Naive B cell (primary cell): ENCODE measurements at regions not wholly inside any gene's neighbourhood (a gene's known extent, or its start where the extent isn't known, plus 50 kb on each side); places are given as distances from the start of the nearest gene placed in this dataset.

Experiments
- ATAC-seq, 2 donors: fragments of 150-1000 bp; cut with Tn5 transposase; 2 replicates each; pipeline ENCODE4 v1.10.0; 2021; ENCODE audit warnings: low read depth in 2 of 2, mild to moderate bottlenecking in 2 of 2, moderate library complexity in 2 of 2
- DNase-seq: peaks from one replicate; pipeline ENCODE4 v3.0.0; 2022
- H3K27ac Mint-ChIP-seq, 6 donors: one replicate each; pipeline ENCODE4 v1.8.0; 2020 to 2022; ENCODE audit warnings: mild to moderate bottlenecking in 6 of 6, mixed read lengths in 6 of 6, moderate library complexity in 5 of 6, inconsistent platforms in 2 of 6
- H3K27me3 Mint-ChIP-seq, 3 donors: one replicate each; pipeline ENCODE4 v1.8.0; 2021 to 2022; ENCODE audit warnings: mixed read lengths in 3 of 3, mild to moderate bottlenecking in 1 of 3
- H3K36me3 Mint-ChIP-seq, 2 donors: one replicate each; pipeline ENCODE4 v1.8.0; 2020 to 2022; ENCODE audit warnings: mixed read lengths in 2 of 2, inconsistent platforms in 1 of 2, mild to moderate bottlenecking in 1 of 2
- H3K4me1 Mint-ChIP-seq, 3 donors: one replicate each; pipeline ENCODE4 v1.8.0; 2020 to 2022; ENCODE audit warnings: mixed read lengths in 3 of 3, inconsistent platforms in 1 of 3, mild to moderate bottlenecking in 1 of 3, moderate library complexity in 1 of 3
- H3K4me3 Mint-ChIP-seq, 8 donors: one replicate each; pipeline ENCODE4 v1.8.0; 2020 to 2022; ENCODE audit warnings: mild to moderate bottlenecking in 8 of 8, mixed read lengths in 8 of 8, moderate library complexity in 8 of 8, inconsistent platforms in 2 of 8
- H3K9me3 Mint-ChIP-seq, 7 donors: one replicate each; pipeline ENCODE4 v1.8.0; 2020 to 2022; ENCODE audit warnings: mixed read lengths in 7 of 7, mild to moderate bottlenecking in 5 of 7, inconsistent platforms in 2 of 7, moderate library complexity in 1 of 7

DNA sequence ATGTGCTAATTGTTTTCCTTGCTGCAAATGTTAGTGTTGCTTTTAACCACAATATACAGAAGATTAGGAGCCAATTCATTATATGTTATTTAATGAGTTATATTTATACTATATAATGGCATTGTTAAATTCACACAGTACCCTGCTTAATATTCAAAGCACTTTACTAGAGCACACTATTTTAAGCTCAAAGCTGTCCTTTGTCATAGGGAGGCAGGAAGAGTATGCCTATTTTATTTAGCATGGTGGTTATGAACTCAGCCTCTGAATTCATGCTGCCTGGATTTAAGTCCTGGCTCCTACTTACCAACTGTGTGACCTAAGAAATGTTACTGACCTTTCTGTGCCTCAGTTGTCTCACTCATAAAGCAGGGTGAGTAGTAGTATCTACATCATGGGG, 80.5 kb downstream of the FASTKD2 start:
- DNase-seq (no peak), ATAC-seq (no peak)
- Mint-ChIP-seq H3K9me3 (no peaks in the 10 kb centered on the region), H3K27ac (no peak overlapping the region), H3K36me3 (no peaks in the 10 kb centered on the region), H3K4me1 (no peaks in the 10 kb centered on the region), H3K4me3 (no peak overlapping the region), H3K27me3 (no peaks in the 10 kb centered on the region)

DNA sequence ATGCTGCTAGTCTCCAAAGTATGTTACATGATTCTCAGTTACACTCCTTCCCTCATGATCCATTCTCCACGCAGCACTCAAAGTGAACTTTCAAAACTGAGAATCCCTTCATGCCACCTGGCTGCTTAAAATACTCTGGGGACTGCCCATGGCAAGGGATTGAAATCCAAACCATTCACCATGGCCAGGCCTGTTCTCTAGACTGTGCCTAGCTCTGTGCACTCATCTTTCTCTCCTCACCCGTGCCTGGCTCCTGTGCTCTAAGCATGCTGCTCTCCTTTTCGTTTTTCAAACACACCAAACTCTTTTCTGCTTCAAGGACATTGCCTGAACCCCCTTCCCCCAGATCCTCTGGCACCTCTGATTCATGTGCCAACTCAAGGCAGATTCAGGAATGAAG, 80.9 kb downstream of the FASTKD2 start:
- Mint-ChIP-seq H3K4me1 (no peaks in the 10 kb centered on the region), H3K9me3 (no peaks in the 10 kb centered on the region), H3K27ac (peak overlapping the region in 1 of 6 donors; percentile 34), H3K27me3 (no peaks in the 10 kb centered on the region), H3K36me3 (no peaks in the 10 kb centered on the region), H3K4me3 (no peak overlapping the region)
- DNase-seq, result no peak
- no peak for ATAC-seq

DNA sequence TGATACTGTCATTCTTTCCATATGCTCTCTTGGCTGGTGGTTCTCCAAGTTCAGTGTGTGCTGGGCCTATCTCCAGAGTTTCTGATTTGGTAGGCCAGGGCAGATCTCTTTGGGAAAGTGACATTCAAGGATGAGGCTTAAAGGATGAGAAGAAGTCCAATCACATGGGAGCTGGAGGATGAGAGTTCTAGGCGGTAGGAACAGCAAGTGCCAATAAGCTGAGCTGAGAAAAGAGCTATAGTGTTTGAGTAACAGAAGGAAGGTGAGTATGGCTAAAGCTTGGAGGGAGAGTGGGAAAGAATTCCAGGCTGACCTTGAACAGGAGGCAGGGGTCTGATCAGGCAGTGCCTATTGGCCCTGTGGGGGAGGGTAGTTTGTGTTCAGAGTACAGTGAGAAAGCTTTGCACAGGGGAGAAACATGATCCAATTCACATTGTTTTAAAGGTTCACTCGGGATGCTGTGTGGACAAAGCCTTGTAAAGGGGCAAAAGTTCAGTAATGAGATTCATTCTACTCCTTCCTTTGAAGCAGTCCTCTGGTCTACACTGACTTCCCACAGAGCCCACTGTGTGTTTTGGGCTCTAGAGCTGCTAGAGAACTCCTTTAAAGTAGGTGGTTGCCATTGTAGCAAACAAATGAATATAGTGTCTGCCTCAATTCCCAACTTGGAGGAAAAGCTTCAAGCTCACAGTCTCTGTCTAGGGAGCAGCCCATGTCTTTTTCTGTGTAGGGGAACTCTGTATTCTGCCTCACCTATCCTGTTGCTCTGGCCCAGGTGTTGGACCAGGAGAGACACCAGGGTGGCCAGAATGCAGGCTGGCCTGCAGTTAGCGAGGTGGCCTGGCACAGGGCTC, 81.8 kb downstream of the FASTKD2 start:
- H3K27ac Mint-ChIP-seq, result no peak overlapping the region
- no peaks in the 10 kb centered on the region for H3K27me3 Mint-ChIP-seq
- ATAC-seq (no peak), DNase-seq (no peak)
- no peak overlapping the region for H3K4me3 Mint-ChIP-seq
- H3K4me1 Mint-ChIP-seq, result no peaks in the 10 kb centered on the region
- no peaks in the 10 kb centered on the region for H3K9me3 Mint-ChIP-seq
- H3K36me3 Mint-ChIP-seq, result no peaks in the 10 kb centered on the region

DNA sequence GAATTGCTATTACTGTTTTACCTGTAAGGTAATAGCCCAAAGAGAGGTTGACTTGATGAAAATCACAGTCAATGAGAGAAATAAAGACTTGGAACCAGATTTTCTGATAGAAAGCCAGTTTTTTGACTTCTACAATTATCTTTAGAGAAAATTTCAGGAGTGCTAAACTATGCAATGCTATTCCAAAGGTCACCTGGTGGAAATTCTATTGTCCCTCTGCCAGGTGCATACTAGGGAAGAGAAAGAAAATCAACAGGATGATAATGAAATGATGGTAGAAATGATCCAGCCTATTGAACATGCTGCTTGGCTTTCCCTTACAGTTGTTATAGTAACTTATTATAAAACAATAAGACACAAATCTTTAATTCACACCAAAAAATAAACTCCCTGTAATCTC, 85.0 kb downstream of the FASTKD2 start:
- no peak for ATAC-seq
- Mint-ChIP-seq H3K27ac (no peak overlapping the region), H3K36me3 (no peaks in the 10 kb centered on the region), H3K27me3 (no peaks in the 10 kb centered on the region), H3K4me3 (no peak overlapping the region), H3K4me1 (no peaks in the 10 kb centered on the region), H3K9me3 (no peaks in the 10 kb centered on the region)
- no peak for DNase-seq

DNA sequence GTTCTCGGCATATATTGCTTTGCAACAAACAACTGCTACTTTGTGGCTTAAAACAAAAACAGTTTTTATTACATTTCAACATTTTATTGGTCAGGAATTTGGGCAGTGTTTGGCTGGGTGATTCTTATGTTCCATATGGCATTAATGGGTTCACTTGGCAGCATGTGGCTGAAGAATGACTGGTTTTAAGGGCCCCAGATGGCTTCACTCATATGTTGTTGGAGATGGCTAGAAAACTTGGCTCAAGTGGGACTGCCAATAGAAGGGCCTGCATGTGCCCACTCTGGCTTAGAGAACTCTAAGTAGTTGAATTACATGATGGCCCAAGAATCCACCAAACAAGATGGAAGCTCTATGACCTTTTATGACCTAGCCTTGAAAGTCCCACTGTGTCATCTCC, 86.1 kb downstream of the FASTKD2 start:
- ATAC-seq (no peak), DNase-seq (no peak)
- H3K27me3 Mint-ChIP-seq, result no peaks in the 10 kb centered on the region
- H3K4me3 Mint-ChIP-seq, result no peak overlapping the region
- H3K4me1 Mint-ChIP-seq, result no peaks in the 10 kb centered on the region
- H3K9me3 Mint-ChIP-seq, result no peaks in the 10 kb centered on the region
- no peak overlapping the region for H3K27ac Mint-ChIP-seq
- no peaks in the 10 kb centered on the region for H3K36me3 Mint-ChIP-seq

DNA sequence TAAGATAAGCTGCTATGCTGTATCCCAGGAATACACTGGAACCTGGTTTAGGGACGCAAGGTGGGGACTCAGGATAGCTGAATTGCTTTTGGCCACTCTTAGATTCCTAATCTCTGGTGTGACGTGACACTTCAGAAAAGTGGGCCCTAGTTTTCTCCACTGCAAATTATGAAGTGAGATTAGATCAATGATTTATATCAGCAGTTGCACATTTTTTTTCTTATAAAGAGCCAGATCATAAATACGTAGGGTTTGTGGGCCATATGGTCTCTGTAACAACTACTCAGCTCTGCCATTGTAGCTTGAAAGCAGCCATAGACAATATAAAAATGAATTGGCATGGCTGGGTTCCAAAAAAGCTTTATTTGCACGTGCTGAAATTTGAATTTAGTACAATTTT, 85.4 kb upstream of the CPO start:
- H3K27ac Mint-ChIP-seq, result no peak overlapping the region
- no peak for ATAC-seq
- H3K27me3 Mint-ChIP-seq, result no peaks in the 10 kb centered on the region

DNA sequence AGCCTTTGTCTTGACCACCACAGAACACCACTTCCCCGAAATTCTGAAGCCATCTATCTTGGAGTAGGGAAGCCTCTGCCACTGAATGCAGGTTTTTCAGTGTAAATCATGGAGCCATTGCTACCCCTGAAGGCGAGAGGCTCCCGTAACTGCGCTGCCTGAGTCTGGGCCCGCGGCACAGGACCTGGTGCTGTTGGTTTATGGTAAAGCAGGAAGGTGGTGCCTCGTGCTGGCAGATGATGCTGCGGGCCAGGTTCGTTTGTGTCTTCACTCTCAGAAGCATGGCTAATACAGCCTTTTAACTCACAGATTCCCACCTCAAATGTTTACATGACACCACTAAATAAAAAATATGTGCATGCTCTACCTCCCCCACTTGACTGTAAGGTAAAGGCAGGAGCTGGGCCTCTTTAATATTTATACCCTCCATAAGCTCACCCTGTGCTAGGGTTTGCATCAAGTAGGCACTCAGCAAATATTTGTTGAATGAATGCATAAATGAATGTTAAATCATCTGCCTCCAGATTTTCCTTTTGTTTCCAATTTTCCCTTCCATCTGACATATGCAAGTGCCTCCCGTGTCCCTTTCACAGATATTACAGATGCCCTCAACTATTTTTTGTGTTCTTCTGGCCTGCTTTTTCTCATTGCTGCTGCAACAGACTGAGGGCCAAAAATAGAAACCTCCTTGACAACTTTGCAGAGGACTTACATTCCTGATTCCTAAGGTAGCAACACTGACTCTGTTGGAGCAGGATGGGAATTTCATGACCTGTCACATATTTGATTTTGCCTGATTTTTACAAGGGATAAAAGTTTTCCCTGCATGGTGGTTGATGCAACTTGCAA, 83.5 kb upstream of the CPO start:
- ATAC-seq, result no peak
- Mint-ChIP-seq H3K4me1 (peaks cover 3 to 8% (median 7%) of the 10 kb centered on the region in 3 donors), H3K9me3 (no peaks in the 10 kb centered on the region), H3K36me3 (no peaks in the 10 kb centered on the region), H3K4me3 (no peak overlapping the region), H3K27ac (no peak overlapping the region), H3K27me3 (no peaks in the 10 kb centered on the region)
- DNase-seq, result no peak

More for the DNA sequence above, 85.4 kb upstream of the CPO start:
- peaks cover 0 to 3% (median 0%) of the 10 kb centered on the region in 3 donors for H3K4me1 Mint-ChIP-seq
- no peaks in the 10 kb centered on the region for H3K9me3 Mint-ChIP-seq
- no peaks in the 10 kb centered on the region for H3K36me3 Mint-ChIP-seq
- H3K4me3 Mint-ChIP-seq, result no peak overlapping the region
- no peak for DNase-seq

DNA sequence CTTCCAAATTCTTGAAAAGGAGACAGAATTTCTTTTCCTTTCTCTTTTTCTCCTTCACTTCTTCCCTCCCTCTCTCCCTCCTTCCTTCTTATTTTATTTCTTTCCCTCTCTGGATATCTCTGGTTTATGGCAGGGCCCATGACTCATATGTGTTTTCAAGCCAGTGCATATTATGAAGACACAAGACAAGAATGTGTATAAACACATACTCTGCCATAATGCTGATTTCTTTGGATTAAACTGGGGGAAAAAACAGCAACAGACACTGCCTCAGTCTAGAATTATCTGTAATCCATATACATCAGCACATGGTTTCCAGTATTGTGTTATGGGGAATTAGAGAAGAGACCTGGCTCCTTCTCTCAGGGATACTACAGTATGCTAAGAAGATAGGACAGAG, 82.8 kb upstream of the CPO start:
- H3K9me3 Mint-ChIP-seq, result no peaks in the 10 kb centered on the region
- no peak overlapping the region for H3K4me3 Mint-ChIP-seq
- no peak overlapping the region for H3K27ac Mint-ChIP-seq
- ATAC-seq, result no peak
- peaks cover 3 to 8% (median 7%) of the 10 kb centered on the region in 3 donors for H3K4me1 Mint-ChIP-seq
- no peaks in the 10 kb centered on the region for H3K27me3 Mint-ChIP-seq
- H3K36me3 Mint-ChIP-seq, result no peaks in the 10 kb centered on the region
- no peak for DNase-seq

DNA sequence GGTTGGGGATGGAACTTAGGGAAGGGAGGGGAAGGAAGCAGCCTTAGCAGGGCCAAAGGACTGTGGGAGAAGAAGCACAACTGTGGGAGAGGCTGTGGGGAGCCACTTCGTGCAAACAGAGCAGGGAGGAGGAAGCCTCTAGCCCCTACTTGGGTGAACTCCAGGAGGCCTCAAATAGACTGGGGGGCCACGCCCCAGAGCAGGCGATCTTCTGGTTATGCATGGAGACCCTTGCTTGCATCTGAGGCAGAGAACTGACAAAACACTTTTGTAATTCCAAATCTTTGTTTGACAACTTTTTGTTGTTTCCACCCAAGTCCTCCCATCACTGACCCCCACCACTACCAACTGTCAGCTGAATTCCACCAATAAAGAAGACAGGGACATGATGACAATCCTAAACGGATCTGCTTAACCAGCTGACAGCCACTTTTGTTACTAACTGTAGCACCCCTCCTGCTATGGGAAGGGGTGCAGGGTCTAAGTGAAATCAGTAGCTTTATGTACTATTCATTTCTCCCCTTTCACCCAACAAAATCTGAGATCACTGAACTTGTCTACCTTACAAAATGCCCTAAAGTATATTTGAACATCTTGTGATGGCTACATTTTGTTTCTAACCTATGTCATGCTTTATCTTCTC, 80.5 kb upstream of the CPO start:
- DNase-seq, result no peak
- no peak overlapping the region for H3K27ac Mint-ChIP-seq
- no peaks in the 10 kb centered on the region for H3K27me3 Mint-ChIP-seq
- no peak overlapping the region for H3K4me3 Mint-ChIP-seq
- peaks cover 3 to 8% (median 7%) of the 10 kb centered on the region in 3 donors for H3K4me1 Mint-ChIP-seq
- H3K9me3 Mint-ChIP-seq, result no peaks in the 10 kb centered on the region
- no peaks in the 10 kb centered on the region for H3K36me3 Mint-ChIP-seq
- ATAC-seq, result no peak

DNA sequence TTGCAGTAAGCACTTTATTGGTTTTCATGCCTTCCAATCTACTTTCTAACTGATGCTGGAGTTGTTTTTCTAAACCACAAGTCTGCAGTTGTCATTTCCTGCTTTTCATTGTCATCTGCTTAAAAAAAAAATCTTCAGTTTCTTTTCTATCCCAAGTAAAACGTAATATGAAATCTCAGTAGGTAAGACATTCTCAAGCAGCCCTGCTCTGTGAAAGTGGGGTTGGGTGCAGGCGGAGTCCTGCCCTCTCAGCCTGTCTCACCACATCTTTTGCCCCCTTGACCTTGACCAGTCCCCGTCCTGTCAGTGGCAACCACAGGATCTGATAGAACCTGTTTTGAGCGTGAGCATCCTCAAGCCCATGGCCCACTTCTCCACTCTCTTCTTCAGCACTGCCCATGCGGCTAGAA, 80.0 kb upstream of the CPO start:
- H3K4me3 Mint-ChIP-seq, result no peak overlapping the region

DNA sequence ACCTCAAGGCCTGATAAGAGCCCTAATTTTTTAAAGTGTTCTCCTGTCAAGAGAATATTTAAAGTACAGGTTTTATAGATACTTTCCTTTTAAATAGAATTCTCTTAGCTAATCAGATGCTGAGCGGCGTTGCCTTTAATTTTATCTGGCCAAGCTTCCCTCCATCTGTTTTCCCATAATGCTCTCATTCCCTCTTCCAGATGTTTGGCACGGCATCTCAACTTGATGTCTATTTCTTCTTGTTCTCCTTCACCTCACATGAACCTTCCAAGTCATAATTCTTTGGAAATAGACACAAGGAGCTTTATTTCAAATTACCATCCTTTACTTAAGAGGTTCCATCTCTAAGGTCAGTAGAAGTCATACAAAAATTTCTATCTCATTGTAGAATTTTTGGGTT, 76.1 kb upstream of the CPO start:
- no peaks in the 10 kb centered on the region for H3K9me3 Mint-ChIP-seq
- H3K36me3 Mint-ChIP-seq, result peaks cover 0 to 7% of the 10 kb centered on the region in 2 donors
- no peak overlapping the region for H3K27ac Mint-ChIP-seq
- H3K4me1 Mint-ChIP-seq, result peaks cover 3 to 8% (median 7%) of the 10 kb centered on the region in 3 donors
- DNase-seq, result no peak
- no peak overlapping the region for H3K4me3 Mint-ChIP-seq
- no peak for ATAC-seq
- no peaks in the 10 kb centered on the region for H3K27me3 Mint-ChIP-seq

More for the DNA sequence above, 80.0 kb upstream of the CPO start:
- ATAC-seq (no peak), DNase-seq (no peak)
- no peaks in the 10 kb centered on the region for H3K9me3 Mint-ChIP-seq
- H3K4me1 Mint-ChIP-seq, result peaks cover 3 to 8% (median 7%) of the 10 kb centered on the region in 3 donors
- H3K36me3 Mint-ChIP-seq, result no peaks in the 10 kb centered on the region
- H3K27ac Mint-ChIP-seq, result peak overlapping the region in 1 of 6 donors; percentile 1
- no peaks in the 10 kb centered on the region for H3K27me3 Mint-ChIP-seq

DNA sequence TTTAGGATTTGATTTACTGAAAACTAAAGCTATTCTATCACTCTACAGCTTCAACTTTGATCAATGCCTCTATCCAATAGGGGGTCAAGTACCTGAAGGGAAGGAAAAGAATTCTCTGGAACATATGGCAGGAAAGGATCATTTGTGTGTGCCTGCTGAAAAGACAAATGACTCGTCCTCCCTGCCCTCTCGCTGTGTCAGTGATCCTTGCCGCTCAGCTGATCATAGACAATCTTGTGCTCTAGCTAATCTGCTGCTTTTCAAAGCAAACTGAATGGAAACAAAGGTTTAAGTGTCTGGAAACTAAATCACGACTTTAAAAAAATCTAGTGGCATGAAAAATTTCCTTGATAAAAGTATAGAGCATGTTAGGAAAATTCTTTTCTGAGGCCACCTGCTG, 75.6 kb upstream of the CPO start:
- H3K4me1 Mint-ChIP-seq, result peaks cover 0 to 8% (median 7%) of the 10 kb centered on the region in 3 donors
- H3K36me3 Mint-ChIP-seq, result peaks cover 0 to 7% of the 10 kb centered on the region in 2 donors
- no peaks in the 10 kb centered on the region for H3K9me3 Mint-ChIP-seq
- no peak overlapping the region for H3K4me3 Mint-ChIP-seq
- H3K27me3 Mint-ChIP-seq, result no peaks in the 10 kb centered on the region
- DNase-seq (no peak), ATAC-seq (no peak)
- no peak overlapping the region for H3K27ac Mint-ChIP-seq

DNA sequence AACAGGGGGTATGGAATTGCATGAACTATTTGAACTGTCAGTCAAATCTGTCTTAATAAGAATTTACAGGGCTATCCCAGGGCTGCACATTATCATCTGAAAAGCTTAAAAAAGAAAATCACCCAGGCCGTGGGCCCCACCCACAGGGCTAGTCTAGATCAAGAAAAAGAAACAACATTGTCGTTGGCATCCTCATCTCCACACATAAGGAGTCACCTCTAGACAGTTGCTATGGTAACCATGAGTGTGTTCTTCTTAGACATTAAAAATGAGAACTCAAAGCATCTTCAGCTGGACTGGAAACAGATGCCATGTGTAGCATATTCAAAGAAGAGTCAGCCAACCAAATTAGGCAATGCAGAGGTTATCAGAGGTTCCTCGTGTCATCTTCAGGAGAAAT, 72.3 kb upstream of the CPO start:
- Mint-ChIP-seq H3K27me3 (no peaks in the 10 kb centered on the region), H3K36me3 (peaks cover 0 to 7% of the 10 kb centered on the region in 2 donors), H3K4me3 (no peak overlapping the region), H3K4me1 (no peaks in the 10 kb centered on the region), H3K27ac (no peak overlapping the region), H3K9me3 (no peaks in the 10 kb centered on the region)
- ATAC-seq, result no peak
- no peak for DNase-seq
